OCI-LY1 (cell line): ENCODE measurements at regions not wholly inside any gene's neighbourhood (a gene's known extent, or its start where the extent isn't known, plus 50 kb on each side); places are given as distances from the start of the nearest gene placed in this dataset.

Experiments used
- H2AFZ ChIP-seq: fragments of 200-600 bp; sonication (generic), shearing (Covaris generic); 2 replicates; pipeline ENCODE4 v1.6.0; 2014; ENCODE audit warnings: antibody characterized with exemption, mild to moderate bottlenecking, low read length
- H3F3A ChIP-seq: fragments of 200-600 bp; sonication (generic), shearing (Covaris generic); 2 replicates; pipeline ENCODE4 v1.6.0; 2014; ENCODE audit warnings: mild to moderate bottlenecking, antibody characterized with exemption, low read length, moderate library complexity; ENCODE audit not compliant: insufficient read depth
- H3K27ac ChIP-seq: fragments of 200-600 bp; sonication (generic); 2 replicates; pipeline ENCODE4 v1.5.1; 2014; ENCODE audit warnings: low read length, mixed run types, mild to moderate bottlenecking, low read depth; ENCODE audit not compliant: poor library complexity, severe bottlenecking
- H3K27me3 ChIP-seq: fragments of 200-600 bp; sonication (generic); 2 replicates; pipeline ENCODE4 v1.6.0; 2014; ENCODE audit warnings: antibody characterized with exemption, mild to moderate bottlenecking, low read length, moderate library complexity; ENCODE audit not compliant: insufficient read depth
- H3K36me3 ChIP-seq: fragments of 200-600 bp; sonication (generic); 2 replicates; pipeline ENCODE4 v1.6.1; 2014; ENCODE audit warnings: mild to moderate bottlenecking, antibody characterized with exemption, low read length, moderate library complexity, mixed read lengths; ENCODE audit not compliant: insufficient read depth
- H3K4me1 ChIP-seq: fragments of 200-600 bp; sonication (generic); 2 replicates; pipeline ENCODE4 v1.5.1; 2014; ENCODE audit warnings: mild to moderate bottlenecking, low read length, moderate library complexity; ENCODE audit not compliant: insufficient read depth, severe bottlenecking
- H3K4me2 ChIP-seq: fragments of 200-600 bp; sonication (generic), shearing (Covaris generic); 2 replicates; pipeline ENCODE4 v1.6.1; 2014; ENCODE audit warnings: low read length
- H3K4me3 ChIP-seq: fragments of 200-600 bp; sonication (generic); 2 replicates; pipeline ENCODE4 v1.5.1; 2014; ENCODE audit warnings: low read length, low read depth, mild to moderate bottlenecking, mixed read lengths; ENCODE audit not compliant: poor library complexity, severe bottlenecking
- H3K79me2 ChIP-seq: fragments of 200-600 bp; shearing (Covaris generic); 2 replicates; pipeline ENCODE4 v1.6.1; 2016; ENCODE audit warnings: mixed run types, low read length, mixed read lengths; ENCODE audit not compliant: insufficient read depth
- H3K9ac ChIP-seq: fragments of 200-600 bp; sonication (generic), shearing (Covaris generic); 2 replicates; pipeline ENCODE4 v1.6.1; 2014; ENCODE audit warnings: mild to moderate bottlenecking, low read length, mixed read lengths
- H3K9me2 ChIP-seq: fragments of 200-600 bp; sonication (generic), shearing (Covaris generic); 2 replicates; pipeline ENCODE4 v1.6.1; 2014; ENCODE audit warnings: low read depth, mild to moderate bottlenecking, low read length, mixed read lengths
- H3K9me3 ChIP-seq: fragments of 200-600 bp; shearing (Covaris generic); 2 replicates; pipeline ENCODE4 v1.6.1; 2014; ENCODE audit warnings: low read length, mixed read lengths
- H4K20me1 ChIP-seq: fragments of 200-600 bp; sonication (generic), shearing (Covaris generic); 2 replicates; pipeline ENCODE4 v1.6.0; 2016; ENCODE audit warnings: mild to moderate bottlenecking, low read length; ENCODE audit not compliant: insufficient read depth
- CTCF ChIP-seq: fragments of 200-600 bp; sonication (generic), shearing (Covaris generic); IDR thresholded peaks from 2 replicates; pipeline ENCODE4 v1.5.1; 2017; ENCODE audit warnings: mild to moderate bottlenecking, antibody characterized with exemption, low read length, moderate library complexity, mixed read lengths
- EZH2 ChIP-seq: fragments of 200-600 bp; sonication (generic), shearing (Covaris generic); IDR thresholded peaks from 2 replicates; pipeline ENCODE4 v1.8.0; 2017; ENCODE audit warnings: borderline replicate concordance, mixed run types, mild to moderate bottlenecking, antibody characterized with exemption, low read length, moderate library complexity, mixed read lengths

DNA sequence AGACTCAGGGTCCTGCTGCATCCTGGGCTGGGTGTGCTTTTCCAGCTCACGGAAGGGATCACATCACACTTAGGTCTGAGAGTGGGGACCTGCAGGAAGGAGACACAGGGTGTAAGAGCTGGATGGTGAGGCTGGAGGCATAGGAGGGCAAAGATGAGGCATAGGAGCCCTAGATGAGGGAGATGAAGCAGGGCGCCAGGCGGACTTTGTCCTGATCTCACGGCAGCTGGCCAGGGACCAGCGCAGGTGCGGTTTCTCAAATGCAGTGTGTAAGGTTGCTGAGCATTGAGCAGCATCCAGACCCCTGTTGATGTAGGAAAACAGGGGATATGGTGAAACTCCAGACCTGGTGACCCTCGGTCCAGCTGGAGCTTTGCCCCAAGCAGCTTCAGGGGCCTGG, 156.5 kb downstream of the PSAT1 start:
- TF ChIP-seq EZH2 (no peak), CTCF (no peak)
- H3K79me2 ChIP-seq: no peaks in the 10 kb centered on the region

DNA sequence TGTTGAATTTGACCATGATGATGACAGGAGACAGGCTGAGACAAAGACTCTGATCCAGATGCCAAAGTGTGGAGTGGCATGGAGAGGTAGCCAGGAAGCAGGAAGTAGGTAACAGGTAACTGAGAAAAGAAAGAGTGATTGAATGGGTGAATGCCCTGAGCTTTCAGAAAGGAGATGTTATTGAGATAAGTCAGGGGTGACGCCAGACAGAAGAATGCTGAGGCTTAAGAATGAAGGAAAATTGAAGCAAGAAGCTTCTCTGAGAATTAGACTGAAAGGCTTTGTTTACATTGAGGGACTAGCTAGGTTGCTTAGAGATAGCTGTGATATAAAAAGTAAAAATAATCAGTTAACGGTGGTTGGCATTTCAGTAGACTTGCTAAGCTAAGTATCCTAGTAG, 165.7 kb downstream of the PSAT1 start:
- no peaks in the 10 kb centered on the region for H3K4me1 ChIP-seq
- no peaks in the 10 kb centered on the region for H3K27me3 ChIP-seq
- no peaks in the 10 kb centered on the region for H3K79me2 ChIP-seq
- H3F3A ChIP-seq: no peaks in the 10 kb centered on the region
- no peak overlapping the region for H3K9ac ChIP-seq
- H2AFZ ChIP-seq: no peak overlapping the region
- no peaks in the 10 kb centered on the region for H4K20me1 ChIP-seq
- no peaks in the 10 kb centered on the region for H3K9me2 ChIP-seq
- no peaks in the 10 kb centered on the region for H3K36me3 ChIP-seq
- no peak overlapping the region for H3K4me3 ChIP-seq
- H3K4me2 ChIP-seq: no peak overlapping the region
- TF ChIP-seq CTCF (no peak), EZH2 (no peak)
- H3K9me3 ChIP-seq: no peaks in the 10 kb centered on the region
- H3K27ac ChIP-seq: no peak overlapping the region

More for the DNA sequence above, 156.5 kb downstream of the PSAT1 start:
- Histone ChIP-seq H3K4me1 (no peaks in the 10 kb centered on the region), H3K4me2 (no peak overlapping the region), H4K20me1 (no peaks in the 10 kb centered on the region), H3K9me3 (no peaks in the 10 kb centered on the region), H3K9ac (no peak overlapping the region), H3K27ac (no peak overlapping the region), H3K4me3 (no peak overlapping the region), H3K9me2 (no peaks in the 10 kb centered on the region), H3K36me3 (no peaks in the 10 kb centered on the region), H2AFZ (no peak overlapping the region), H3F3A (no peaks in the 10 kb centered on the region), H3K27me3 (no peaks in the 10 kb centered on the region)

DNA sequence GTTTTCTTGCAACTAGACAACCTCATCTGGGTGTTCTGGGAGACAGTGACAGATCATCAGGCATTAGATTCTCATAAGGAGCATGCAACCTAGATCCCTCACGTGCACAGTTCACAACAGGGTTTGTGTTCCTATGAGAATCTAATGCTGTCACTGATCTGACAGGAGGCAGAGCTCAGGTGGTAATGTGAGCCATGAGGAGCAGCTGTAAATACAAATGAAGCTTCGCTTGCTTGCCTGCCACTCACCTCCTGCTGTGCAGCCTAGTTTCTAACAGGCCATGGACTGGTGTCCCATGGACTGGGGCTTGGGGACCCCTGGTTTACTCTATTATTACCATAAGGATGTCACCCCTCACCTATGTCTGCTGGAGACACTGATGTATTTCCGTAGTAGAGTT, 166.8 kb downstream of the PSAT1 start:
- H3K4me1 ChIP-seq: no peaks in the 10 kb centered on the region
- H3K9me3 ChIP-seq: no peaks in the 10 kb centered on the region
- no peaks in the 10 kb centered on the region for H3K79me2 ChIP-seq
- H3K36me3 ChIP-seq: no peaks in the 10 kb centered on the region
- H3F3A ChIP-seq: no peaks in the 10 kb centered on the region
- H3K4me3 ChIP-seq: no peak overlapping the region
- H3K9me2 ChIP-seq: no peaks in the 10 kb centered on the region
- H3K4me2 ChIP-seq: no peak overlapping the region
- TF ChIP-seq CTCF: no peak
- no peak for TF ChIP-seq EZH2
- H2AFZ ChIP-seq: no peak overlapping the region
- H3K27ac ChIP-seq: no peak overlapping the region
- no peaks in the 10 kb centered on the region for H3K27me3 ChIP-seq
- H4K20me1 ChIP-seq: no peaks in the 10 kb centered on the region
- no peak overlapping the region for H3K9ac ChIP-seq
